Loucy (cell line): ENCODE measurements at regions not wholly inside any gene's neighbourhood (a gene's known extent, or its start where the extent isn't known, plus 50 kb on each side); places are given as distances from the start of the nearest gene placed in this dataset.

Experiments
- H2AFZ ChIP-seq: fragments of 200-600 bp; sonication (generic); 2 replicates; pipeline ENCODE4 v1.6.0; 2016; ENCODE audit warnings: antibody characterized with exemption, mild to moderate bottlenecking, low read length, moderate library complexity
- H3F3A ChIP-seq: fragments of 200-600 bp; 2 replicates; pipeline ENCODE4 v1.6.0; 2016; ENCODE audit warnings: antibody characterized with exemption, low read depth, mild to moderate bottlenecking
- H3K27me3 ChIP-seq: fragments of 200-600 bp; sonication (generic); 2 replicates; pipeline ENCODE4 v1.6.1; 2014; ENCODE audit warnings: low read length, mild to moderate bottlenecking; ENCODE audit not compliant: insufficient read depth, poor library complexity, severe bottlenecking
- H3K36me3 ChIP-seq: fragments of 200-600 bp; sonication (generic); 2 replicates; pipeline ENCODE4 v1.6.1; 2016; ENCODE audit warnings: low read length; ENCODE audit not compliant: insufficient read depth
- H3K4me1 ChIP-seq: fragments of 200-600 bp; sonication (generic); 2 replicates; pipeline ENCODE4 v1.5.1; 2014; ENCODE audit warnings: low read length, mild to moderate bottlenecking; ENCODE audit not compliant: insufficient read depth, poor library complexity, severe bottlenecking
- H3K4me2 ChIP-seq: fragments of 200-600 bp; sonication (generic); 2 replicates; pipeline ENCODE4 v1.6.0; 2014; ENCODE audit warnings: antibody characterized with exemption, low read length, low read depth, mild to moderate bottlenecking; ENCODE audit not compliant: poor library complexity, severe bottlenecking
- H3K4me3 ChIP-seq: fragments of 200-600 bp; sonication (generic); 2 replicates; pipeline ENCODE4 v1.5.1; 2014; ENCODE audit warnings: low read length, mild to moderate bottlenecking, mixed read lengths; ENCODE audit not compliant: poor library complexity, severe bottlenecking
- H3K79me2 ChIP-seq: fragments of 200-600 bp; sonication (generic); 2 replicates; pipeline ENCODE4 v1.6.1; 2014; ENCODE audit warnings: low read length; ENCODE audit not compliant: insufficient read depth
- H3K9ac ChIP-seq: fragments of 200-600 bp; sonication (generic); 2 replicates; pipeline ENCODE4 v1.6.0; 2014; ENCODE audit warnings: mild to moderate bottlenecking, low read depth, low read length, moderate library complexity; ENCODE audit not compliant: poor library complexity, severe bottlenecking
- H3K9me2 ChIP-seq: fragments of 200-600 bp; sonication (generic); replicated peaks from 2 replicates; pipeline ENCODE4 v1.6.1; 2016; ENCODE audit warnings: low read depth, low read length, mixed read lengths
- H3K9me3 ChIP-seq: fragments of 200-600 bp; sonication (generic); 2 replicates; pipeline ENCODE4 v1.6.1; 2014; ENCODE audit warnings: mild to moderate bottlenecking, antibody characterized with exemption, low read length, low read depth; ENCODE audit not compliant: insufficient read depth
- H4K20me1 ChIP-seq: fragments of 200-600 bp; sonication (generic); 2 replicates; pipeline ENCODE4 v1.6.0; 2014; ENCODE audit warnings: antibody characterized with exemption, low read length, mild to moderate bottlenecking; ENCODE audit not compliant: insufficient read depth, poor library complexity, severe bottlenecking
- EZH2phosphoT487 ChIP-seq: fragments of 200-600 bp; IDR thresholded peaks from 2 replicates; pipeline ENCODE4 v1.6.1; 2018; ENCODE audit warnings: antibody characterized with exemption, mild to moderate bottlenecking, moderate library complexity, borderline replicate concordance
- TF ChIP-seq, protein P1 (sequence below): fragments of 200-600 bp; sonication (generic); conservative IDR thresholded peaks from 2 replicates; pipeline ENCODE4 v1.5.1; 2014; ENCODE audit warnings: mild to moderate bottlenecking, antibody characterized with exemption, low read length

DNA sequence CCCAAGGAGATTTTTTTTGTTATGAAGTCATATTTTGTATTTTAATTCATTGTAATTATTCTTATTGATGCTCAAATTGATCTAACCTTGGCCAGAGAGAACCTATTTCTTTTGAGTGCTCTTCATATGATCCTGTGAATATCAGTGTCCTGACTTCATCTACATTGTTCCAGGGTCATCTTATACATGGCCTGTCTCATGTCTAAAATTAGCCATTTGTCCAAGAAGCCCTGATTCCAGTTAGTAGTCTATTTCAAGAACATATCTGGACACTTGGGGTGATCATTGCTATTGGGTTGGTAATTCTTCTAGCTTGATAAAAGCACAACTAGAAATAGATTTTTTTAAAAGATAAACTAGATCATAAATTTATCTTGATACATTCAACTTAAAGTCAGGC lies 266.2 kb downstream of the SPRY1 start:
- Histone ChIP-seq H3K4me1 (peaks cover 10% of the 10 kb centered on the region), H3K79me2 (no peaks in the 10 kb centered on the region), H3K36me3 (no peaks in the 10 kb centered on the region), H3K27me3 (no peaks in the 10 kb centered on the region), H3K9me3 (no peaks in the 10 kb centered on the region), H3K4me3 (no peak overlapping the region), H3K9me2 (no peaks in the 10 kb centered on the region), H2AFZ (no peak overlapping the region), H3K9ac (no peak overlapping the region), H4K20me1 (no peaks in the 10 kb centered on the region), H3F3A (no peaks in the 10 kb centered on the region), H3K4me2 (no peak overlapping the region)
- TF ChIP-seq, protein P1, sequence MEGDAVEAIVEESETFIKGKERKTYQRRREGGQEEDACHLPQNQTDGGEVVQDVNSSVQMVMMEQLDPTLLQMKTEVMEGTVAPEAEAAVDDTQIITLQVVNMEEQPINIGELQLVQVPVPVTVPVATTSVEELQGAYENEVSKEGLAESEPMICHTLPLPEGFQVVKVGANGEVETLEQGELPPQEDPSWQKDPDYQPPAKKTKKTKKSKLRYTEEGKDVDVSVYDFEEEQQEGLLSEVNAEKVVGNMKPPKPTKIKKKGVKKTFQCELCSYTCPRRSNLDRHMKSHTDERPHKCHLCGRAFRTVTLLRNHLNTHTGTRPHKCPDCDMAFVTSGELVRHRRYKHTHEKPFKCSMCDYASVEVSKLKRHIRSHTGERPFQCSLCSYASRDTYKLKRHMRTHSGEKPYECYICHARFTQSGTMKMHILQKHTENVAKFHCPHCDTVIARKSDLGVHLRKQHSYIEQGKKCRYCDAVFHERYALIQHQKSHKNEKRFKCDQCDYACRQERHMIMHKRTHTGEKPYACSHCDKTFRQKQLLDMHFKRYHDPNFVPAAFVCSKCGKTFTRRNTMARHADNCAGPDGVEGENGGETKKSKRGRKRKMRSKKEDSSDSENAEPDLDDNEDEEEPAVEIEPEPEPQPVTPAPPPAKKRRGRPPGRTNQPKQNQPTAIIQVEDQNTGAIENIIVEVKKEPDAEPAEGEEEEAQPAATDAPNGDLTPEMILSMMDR: no peak
- TF ChIP-seq EZH2phosphoT487: no peak

DNA sequence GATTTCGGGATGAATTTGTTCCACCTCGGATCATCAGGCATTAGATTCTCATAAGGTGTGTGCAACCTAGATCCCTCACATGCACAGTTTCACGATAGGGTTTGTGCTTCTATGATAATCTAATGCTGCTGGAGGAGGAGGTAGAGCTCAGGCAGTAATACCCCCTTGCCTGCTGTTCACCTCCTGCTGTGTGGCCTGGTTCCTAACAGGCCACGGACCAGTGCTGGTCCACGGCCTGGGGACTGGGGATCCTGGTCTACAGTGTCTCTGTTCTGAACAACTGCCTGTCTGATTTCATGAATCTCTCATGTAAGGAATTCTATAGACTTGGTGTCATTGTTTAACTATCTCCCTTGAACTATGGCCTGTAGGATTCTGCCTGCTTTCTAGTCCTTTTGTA lies 269.9 kb downstream of the SPRY1 start:
- H3K4me1 ChIP-seq: no peaks in the 10 kb centered on the region
- no peaks in the 10 kb centered on the region for H3K9me2 ChIP-seq
- no peak overlapping the region for H2AFZ ChIP-seq
- H3K9me3 ChIP-seq: no peaks in the 10 kb centered on the region
- no peak overlapping the region for H3K4me3 ChIP-seq
- H4K20me1 ChIP-seq: no peaks in the 10 kb centered on the region
- TF ChIP-seq, protein P1: no peak
- TF ChIP-seq EZH2phosphoT487: no peak
- H3K4me2 ChIP-seq: no peak overlapping the region
- H3F3A ChIP-seq: no peaks in the 10 kb centered on the region
- H3K79me2 ChIP-seq: no peaks in the 10 kb centered on the region
- no peak overlapping the region for H3K9ac ChIP-seq
- no peaks in the 10 kb centered on the region for H3K36me3 ChIP-seq
- no peaks in the 10 kb centered on the region for H3K27me3 ChIP-seq

DNA sequence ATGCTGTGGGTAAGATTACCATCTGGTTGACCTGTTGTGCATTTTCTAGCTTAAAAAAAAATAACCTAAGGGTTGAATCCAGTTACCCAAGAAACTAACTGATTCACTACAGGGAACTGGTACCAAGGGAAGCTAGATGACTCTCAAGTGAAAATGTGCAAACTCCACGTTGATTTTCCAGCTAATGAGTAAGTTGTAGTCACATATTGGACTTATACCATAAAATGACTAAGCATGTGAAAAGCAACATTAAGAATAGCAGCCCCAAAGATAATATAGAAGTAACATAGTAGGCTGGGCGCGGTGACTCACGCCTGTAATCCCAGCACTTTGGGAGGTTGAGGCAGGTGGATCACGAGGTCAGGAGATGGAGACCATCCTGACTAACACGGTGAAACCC lies 270.9 kb downstream of the SPRY1 start:
- Histone ChIP-seq H3K4me1 (no peaks in the 10 kb centered on the region), H3K9me2 (no peaks in the 10 kb centered on the region), H4K20me1 (no peaks in the 10 kb centered on the region), H3K4me3 (no peak overlapping the region), H3K27me3 (no peaks in the 10 kb centered on the region), H3K4me2 (no peak overlapping the region), H3K9me3 (no peaks in the 10 kb centered on the region), H2AFZ (no peak overlapping the region), H3F3A (no peaks in the 10 kb centered on the region), H3K36me3 (no peaks in the 10 kb centered on the region), H3K79me2 (no peaks in the 10 kb centered on the region), H3K9ac (no peak overlapping the region)
- TF ChIP-seq, protein P1: no peak
- no peak for TF ChIP-seq EZH2phosphoT487
